H9 (cell line): ENCODE measurements at regions not wholly inside any gene's neighbourhood (a gene's known extent, or its start where the extent isn't known, plus 50 kb on each side); places are given as distances from the start of the nearest gene placed in this dataset.

Source experiments
- DNase-seq: peaks from one replicate; pipeline ENCODE4 v3.0.0-alpha.2; 2017
- H2AFZ ChIP-seq: one replicate; pipeline ENCODE4 v1.6.1; 2013; ENCODE audit warnings: mild to moderate bottlenecking, low read length, control low read depth, moderate library complexity
- H2AK5ac ChIP-seq: 2 replicates; pipeline ENCODE4 v1.6.1; 2013; ENCODE audit warnings: low read length, control low read depth, mixed read lengths; ENCODE audit not compliant: insufficient read length
- H2BK120ac ChIP-seq: one replicate; pipeline ENCODE4 v1.6.1; 2013; ENCODE audit warnings: low read depth, mild to moderate bottlenecking, low read length, control low read depth, inconsistent platforms; ENCODE audit not compliant: poor library complexity, severe bottlenecking
- H2BK12ac ChIP-seq: 2 replicates; pipeline ENCODE4 v1.6.1; 2013; ENCODE audit warnings: low read length, control low read depth, mixed read lengths, low read depth; ENCODE audit not compliant: insufficient read length
- H2BK15ac ChIP-seq: 2 replicates; pipeline ENCODE4 v1.6.1; 2013; ENCODE audit warnings: low read depth, low read length, control low read depth
- H2BK20ac ChIP-seq: one replicate; pipeline ENCODE4 v1.6.1; 2013; ENCODE audit warnings: low read depth, mild to moderate bottlenecking, low read length, control low read depth, inconsistent platforms; ENCODE audit not compliant: poor library complexity, severe bottlenecking
- H2BK5ac ChIP-seq: 2 replicates; pipeline ENCODE4 v1.6.1; 2013; ENCODE audit warnings: low read length, control low read depth, mixed read lengths; ENCODE audit not compliant: insufficient read length
- H3K14ac ChIP-seq: 2 replicates; pipeline ENCODE4 v1.6.1; 2013; ENCODE audit warnings: low read length, control low read depth; ENCODE audit not compliant: insufficient read depth
- H3K18ac ChIP-seq: 2 replicates; pipeline ENCODE4 v1.6.1; 2013; ENCODE audit warnings: low read depth, mild to moderate bottlenecking, mixed read lengths, low read length, control low read depth; ENCODE audit not compliant: insufficient read length
- H3K23ac ChIP-seq: 2 replicates; pipeline ENCODE4 v1.6.1; 2013; ENCODE audit warnings: low read length, control low read depth, mixed read lengths, low read depth; ENCODE audit not compliant: insufficient read length
- H3K23me2 ChIP-seq: 2 replicates; pipeline ENCODE4 v1.6.1; 2013; ENCODE audit warnings: low read depth, mild to moderate bottlenecking, mixed read lengths, low read length, control low read depth; ENCODE audit not compliant: insufficient read length, poor library complexity, severe bottlenecking
- H3K27ac ChIP-seq: 2 replicates; pipeline ENCODE4 v1.5.1; 2013; ENCODE audit warnings: low read length, control low read depth, mixed read lengths, low read depth; ENCODE audit not compliant: insufficient read length
- H3K27me3 ChIP-seq: 2 replicates; pipeline ENCODE4 v1.6.1; 2013; ENCODE audit warnings: low read length, control low read depth, inconsistent platforms; ENCODE audit not compliant: insufficient read depth
- H3K4ac ChIP-seq: 2 replicates; pipeline ENCODE4 v1.6.1; 2013; ENCODE audit warnings: low read depth, mild to moderate bottlenecking, control low read depth, inconsistent platforms, low read length, moderate library complexity
- H3K4me1 ChIP-seq: 2 replicates; pipeline ENCODE4 v1.6.1; 2013; ENCODE audit warnings: low read length, control low read depth, inconsistent platforms; ENCODE audit not compliant: insufficient read depth
- H3K4me2 ChIP-seq: 2 replicates; pipeline ENCODE4 v1.6.1; 2013; ENCODE audit warnings: low read length, control low read depth, mixed read lengths; ENCODE audit not compliant: insufficient read length, insufficient read depth
- H3K56ac ChIP-seq: 2 replicates; pipeline ENCODE4 v1.6.1; 2013; ENCODE audit warnings: low read depth, mild to moderate bottlenecking, mixed read lengths, low read length, control low read depth; ENCODE audit not compliant: insufficient read length
- H3K79me1 ChIP-seq: 2 replicates; pipeline ENCODE4 v1.6.1; 2013; ENCODE audit warnings: low read depth, mild to moderate bottlenecking, moderate library complexity, low read length, control low read depth, inconsistent platforms; ENCODE audit not compliant: insufficient read depth, poor library complexity, severe bottlenecking
- H3K79me2 ChIP-seq: 2 replicates; pipeline ENCODE4 v1.6.1; 2013; ENCODE audit warnings: low read length, control low read depth, inconsistent platforms; ENCODE audit not compliant: insufficient read depth
- H3K9ac ChIP-seq: 2 replicates; pipeline ENCODE4 v1.6.1; 2013; ENCODE audit warnings: low read length, control low read depth, mixed read lengths; ENCODE audit not compliant: insufficient read length; ENCODE audit errors: extremely low read depth
- H3K9me3 ChIP-seq: one replicate; pipeline ENCODE4 v1.6.1; 2013; ENCODE audit warnings: low read depth, low read length, inconsistent platforms; ENCODE audit not compliant: control insufficient read depth
- H3T11ph ChIP-seq: one replicate; pipeline ENCODE4 v1.6.1; 2013; ENCODE audit warnings: mild to moderate bottlenecking, low read length, control low read depth, inconsistent platforms
- H4K20me1 ChIP-seq: one replicate; pipeline ENCODE4 v1.6.1; 2013; ENCODE audit not compliant: control insufficient read depth, insufficient read length, insufficient read depth
- H4K5ac ChIP-seq: 2 replicates; pipeline ENCODE4 v1.6.1; 2013; ENCODE audit warnings: low read depth, mild to moderate bottlenecking, mixed read lengths, low read length, control low read depth; ENCODE audit not compliant: insufficient read length
- H4K8ac ChIP-seq: replicated peaks from 2 replicates; pipeline ENCODE4 v1.6.1; 2013; ENCODE audit warnings: low read length, control low read depth, mixed read lengths, low read depth; ENCODE audit not compliant: insufficient read length
- H4K91ac ChIP-seq: 2 replicates; pipeline ENCODE4 v1.6.1; 2013; ENCODE audit warnings: low read depth, mild to moderate bottlenecking, moderate library complexity, mixed read lengths, low read length, control low read depth; ENCODE audit not compliant: insufficient read length
- H3K27ac Mint-ChIP-seq, 3 experiments: 2 replicates in 2 of 3; 3 replicates in 1 of 3; pipeline ENCODE4 v1.8.0; 2020 to 2021; ENCODE audit warnings: mixed read lengths in 3 of 3, mild to moderate bottlenecking in 1 of 3, moderate library complexity in 1 of 3
- H3K27me3 Mint-ChIP-seq: 2 replicates; pipeline ENCODE4 v1.8.0; 2021; ENCODE audit warnings: low read depth, mild to moderate bottlenecking, moderate library complexity, mixed read lengths
- H3K36me3 Mint-ChIP-seq, 3 experiments: 2 replicates in 2 of 3; 3 replicates in 1 of 3; pipeline ENCODE4 v1.8.0; 2020 to 2021; ENCODE audit warnings: low read depth in 3 of 3, mixed read lengths in 3 of 3; ENCODE audit not compliant: insufficient read depth in 1 of 3
- H3K4me1 Mint-ChIP-seq, 2 experiments: 2 replicates each; pipeline ENCODE4 v1.8.0; 2020; ENCODE audit warnings: mixed read lengths in 2 of 2
- H3K4me3 Mint-ChIP-seq, 2 experiments: 2 replicates in 1 of 2; 3 replicates in 1 of 2; pipeline ENCODE4 v1.8.0; 2020 to 2021; ENCODE audit warnings: mild to moderate bottlenecking in 2 of 2, mixed read lengths in 2 of 2, moderate library complexity in 1 of 2
- H3K9me3 Mint-ChIP-seq, 2 experiments: 2 replicates in 1 of 2; 3 replicates in 1 of 2; pipeline ENCODE4 v1.8.0; 2020; ENCODE audit warnings: mild to moderate bottlenecking in 2 of 2, mixed read lengths in 2 of 2, moderate library complexity in 1 of 2
- CTCF ChIP-seq: fragments of 200-600 bp; sonication (generic); conservative IDR thresholded peaks from 3 replicates; pipeline ENCODE4 v1.8.0; 2021; ENCODE audit warnings: antibody characterized with exemption, mild to moderate bottlenecking
- WGBS: extraction: QIAGEN DNeasy Blood & Tissue Kit; methylation state at CpG from one replicate; pipeline ENCODE4 v1.1.7; 2013; ENCODE audit warnings: missing lambda C conversion rate, low lambda C conversion rate, mixed read lengths; ENCODE audit not compliant: insufficient read length; ENCODE audit errors: extremely low coverage; 5-methylcytosine and 5-hydroxymethylcytosine counted together

- Histone ChIP-seq H3K9me3 (no peaks in the 10 kb centered on the region), H4K8ac (no peak overlapping the region), H2AFZ (no peak overlapping the region), H3K23ac (no peak overlapping the region), H3K56ac (no peak overlapping the region), H3K4me2 (no peak overlapping the region), H3K4ac (no peak overlapping the region), H3K27ac (no peak overlapping the region), H2AK5ac (no peak overlapping the region), H4K20me1 (no peaks in the 10 kb centered on the region), H2BK120ac (no peak overlapping the region), H3T11ph (no peak overlapping the region), H3K27me3 (no peaks in the 10 kb centered on the region), H3K23me2 (no peaks in the 10 kb centered on the region), H2BK20ac (no peak overlapping the region), H3K4me1 (0 out of 2 replicates have a peak, but pooled peaks cover 6% of the 10 kb centered on the region), H3K18ac (no peak overlapping the region), H3K14ac (no peak overlapping the region), H3K9ac (no peak overlapping the region), H3K79me1 (no peaks in the 10 kb centered on the region), H4K91ac (no peak overlapping the region), H2BK12ac (no peak overlapping the region), H2BK15ac (no peak overlapping the region), H3K79me2 (no peaks in the 10 kb centered on the region), H2BK5ac (no peak overlapping the region), H4K5ac (no peak overlapping the region)
- Mint-ChIP-seq H3K4me1 (peaks cover 23 to 31% of the 10 kb centered on the region in 2 experiments), H3K36me3 (no peaks in the 10 kb centered on the region), H3K27me3 (no peaks in the 10 kb centered on the region), H3K9me3 (no peaks in the 10 kb centered on the region), H3K4me3 (no peak overlapping the region), H3K27ac (no peak overlapping the region)
- DNase-seq = no peak
- WGBS = no CpG with 5 or more reads among the region's 2 CpGs
- no peak for TF ChIP-seq CTCF
Observed at GRCh38 chr3:159637883-159638542, 350.6 kb upstream of the IL12A start.
